AG04450 (cell line): ENCODE measurements at regions not wholly inside any gene's neighbourhood (a gene's known extent, or its start where the extent isn't known, plus 50 kb on each side); places are given as distances from the start of the nearest gene placed in this dataset.

Source experiments
- CTCF ChIA-PET: fragments of 300-600, 350-600 bp; formaldehyde crosslinking; extraction: SDS; loops from one replicate; lab custom pipeline; 2022; ENCODE audit warnings: antibody characterized with exemption, inconsistent platforms; lab: Charles Lee
- POLR2A ChIA-PET: fragments of 350-600 bp; formaldehyde crosslinking; extraction: SDS; loops from one replicate; lab custom pipeline; 2021; ENCODE audit warnings: antibody characterized with exemption, inconsistent platforms; lab: Yijun Ruan, JAX
- DNase-seq: peaks from one replicate; pipeline ENCODE4 v3.0.0-alpha.2; 2011; ENCODE audit warnings: low read depth, low spot score
- H3K27ac ChIP-seq: one replicate; pipeline ENCODE4 v1.5.1; 2012; ENCODE audit warnings: low read depth, low read length, control low read depth
- H3K27me3 ChIP-seq: one replicate; pipeline ENCODE4 v1.6.0; 2012; ENCODE audit warnings: low read length; ENCODE audit not compliant: control insufficient read depth, insufficient read depth
- H3K4me3 ChIP-seq: 2 replicates; pipeline ENCODE4 v1.5.1; 2011; ENCODE audit warnings: mild to moderate bottlenecking, low read depth, low read length, control low read depth
- H3K9me3 ChIP-seq: 2 replicates; pipeline ENCODE4 v1.5.1; 2012; ENCODE audit warnings: low read length; ENCODE audit not compliant: control insufficient read depth, insufficient read depth
- TF ChIP-seq, protein P1 (sequence below): IDR thresholded peaks from 2 replicates; pipeline ENCODE4 v1.5.1; 2011; ENCODE audit warnings: low read depth, low read length, control low read depth, inconsistent platforms

- no peak overlapping the region for H3K4me3 ChIP-seq
- no peak overlapping the region for H3K27ac ChIP-seq
- TF ChIP-seq, protein P1, sequence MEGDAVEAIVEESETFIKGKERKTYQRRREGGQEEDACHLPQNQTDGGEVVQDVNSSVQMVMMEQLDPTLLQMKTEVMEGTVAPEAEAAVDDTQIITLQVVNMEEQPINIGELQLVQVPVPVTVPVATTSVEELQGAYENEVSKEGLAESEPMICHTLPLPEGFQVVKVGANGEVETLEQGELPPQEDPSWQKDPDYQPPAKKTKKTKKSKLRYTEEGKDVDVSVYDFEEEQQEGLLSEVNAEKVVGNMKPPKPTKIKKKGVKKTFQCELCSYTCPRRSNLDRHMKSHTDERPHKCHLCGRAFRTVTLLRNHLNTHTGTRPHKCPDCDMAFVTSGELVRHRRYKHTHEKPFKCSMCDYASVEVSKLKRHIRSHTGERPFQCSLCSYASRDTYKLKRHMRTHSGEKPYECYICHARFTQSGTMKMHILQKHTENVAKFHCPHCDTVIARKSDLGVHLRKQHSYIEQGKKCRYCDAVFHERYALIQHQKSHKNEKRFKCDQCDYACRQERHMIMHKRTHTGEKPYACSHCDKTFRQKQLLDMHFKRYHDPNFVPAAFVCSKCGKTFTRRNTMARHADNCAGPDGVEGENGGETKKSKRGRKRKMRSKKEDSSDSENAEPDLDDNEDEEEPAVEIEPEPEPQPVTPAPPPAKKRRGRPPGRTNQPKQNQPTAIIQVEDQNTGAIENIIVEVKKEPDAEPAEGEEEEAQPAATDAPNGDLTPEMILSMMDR = no peak
- no peaks in the 10 kb centered on the region for H3K27me3 ChIP-seq
- peaks cover 61% of the 10 kb centered on the region for H3K9me3 ChIP-seq
- DNase-seq = no peak
- ChIA-PET CTCF (no interaction called here), POLR2A (no interaction called here)
Measured at GRCh38 chr22:49357661-49358440, 469.8 kb downstream of the BRD1 start.

DNA sequence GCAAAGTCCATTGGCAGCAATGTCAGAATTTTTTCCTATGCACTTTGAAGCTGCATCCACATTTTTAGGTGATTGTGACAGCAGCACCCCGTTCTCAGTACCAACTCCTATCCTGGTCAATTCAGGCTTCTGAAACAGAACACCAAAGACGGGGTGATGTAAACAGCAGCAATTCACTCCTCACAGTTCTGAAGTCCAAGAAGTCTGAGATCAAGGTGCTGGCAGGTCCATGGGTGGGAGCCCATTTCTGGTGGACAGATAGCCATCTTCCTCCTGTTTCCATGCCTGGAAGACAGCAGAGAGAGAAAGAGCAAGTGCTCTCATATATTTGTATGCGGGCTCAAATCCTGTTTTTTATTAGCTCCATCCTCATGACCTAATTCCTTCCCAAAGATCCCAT is 471.2 kb downstream of the BRD1 start:
- no peaks in the 10 kb centered on the region for H3K27me3 ChIP-seq
- H3K4me3 ChIP-seq = no peak overlapping the region
- DNase-seq = no peak
- TF ChIP-seq, protein P1 = no peak
- POLR2A ChIA-PET = no interaction called here
- CTCF ChIA-PET = no interaction called here
- H3K9me3 ChIP-seq = peaks cover 67% of the 10 kb centered on the region
- H3K27ac ChIP-seq = no peak overlapping the region

DNA sequence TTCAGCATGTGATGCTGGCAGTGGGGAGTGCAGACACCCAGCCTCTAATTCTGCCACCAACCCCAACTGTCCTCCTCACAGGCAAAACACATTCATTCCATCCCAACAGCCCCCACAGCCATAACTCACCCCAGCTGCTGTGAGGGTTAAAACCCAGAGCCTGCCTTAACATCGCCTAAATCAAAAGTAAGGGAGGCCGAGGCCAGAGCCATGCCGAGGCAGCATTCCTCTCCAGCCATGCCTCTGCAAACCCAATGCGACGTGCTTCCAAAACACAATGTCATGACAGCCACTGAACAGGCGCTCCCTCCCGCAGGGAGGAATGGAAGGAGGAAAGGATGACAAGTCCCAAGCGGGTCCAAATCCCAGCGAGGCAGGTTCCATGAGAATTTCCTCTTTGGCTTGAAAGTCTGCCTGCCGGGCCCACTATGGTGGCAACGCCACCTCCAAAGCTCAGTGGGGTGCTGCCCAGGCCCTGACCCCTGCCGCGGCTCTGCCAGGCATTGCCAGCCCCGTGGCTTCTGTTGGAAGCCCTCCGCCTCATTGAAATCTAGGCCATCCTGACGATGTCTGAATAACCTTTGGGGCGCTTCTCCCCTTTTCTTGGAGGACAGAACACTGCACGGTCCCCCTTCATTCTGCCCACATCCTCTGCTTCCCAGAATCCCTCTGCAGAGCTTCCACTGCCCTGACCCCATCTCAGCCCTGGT is 472.3 kb downstream of the BRD1 start:
- CTCF ChIA-PET = no interaction called here
- POLR2A ChIA-PET = no interaction called here
- H3K9me3 ChIP-seq = peaks cover 77% of the 10 kb centered on the region
- H3K27ac ChIP-seq = no peak overlapping the region
- TF ChIP-seq, protein P1 = no peak
- H3K4me3 ChIP-seq = no peak overlapping the region
- no peak for DNase-seq
- H3K27me3 ChIP-seq = no peaks in the 10 kb centered on the region

GRCh38 chr22:49354516-49355210 is 473.0 kb downstream of the BRD1 start:
- ChIA-PET CTCF (no interaction called here), POLR2A (no interaction called here)
- Histone ChIP-seq H3K27ac (no peak overlapping the region), H3K4me3 (no peak overlapping the region), H3K9me3 (peaks cover 84% of the 10 kb centered on the region), H3K27me3 (no peaks in the 10 kb centered on the region)
- DNase-seq = no peak
- TF ChIP-seq, protein P1 = no peak
